GM23248 (cell line): ENCODE measurements at regions not wholly inside any gene's neighbourhood (a gene's known extent, or its start where the extent isn't known, plus 50 kb on each side); places are given as distances from the start of the nearest gene placed in this dataset.

Source experiments
- DNase-seq: peaks from one replicate; pipeline ENCODE4 v3.0.0-alpha.2; 2015
- H2AFZ ChIP-seq: fragments of 200-600 bp; sonication (generic); 2 replicates; pipeline ENCODE4 v1.6.1; 2016; ENCODE audit warnings: antibody characterized with exemption
- H3F3A ChIP-seq: fragments of 200-600 bp; sonication (generic); 2 replicates; pipeline ENCODE4 v1.6.1; 2016; ENCODE audit warnings: mild to moderate bottlenecking, antibody characterized with exemption, mixed run types; ENCODE audit not compliant: insufficient read depth
- H3K27ac ChIP-seq: fragments of 200-600 bp; sonication (generic); 2 replicates; pipeline ENCODE4 v1.5.1; 2016; ENCODE audit warnings: mild to moderate bottlenecking
- H3K27me3 ChIP-seq: fragments of 200-600 bp; sonication (generic); replicated peaks from 2 replicates; pipeline ENCODE4 v1.6.1; 2016; ENCODE audit warnings: mild to moderate bottlenecking; ENCODE audit not compliant: insufficient read depth
- H3K36me3 ChIP-seq: fragments of 200-600 bp; sonication (generic); 2 replicates; pipeline ENCODE4 v1.6.1; 2016; ENCODE audit warnings: low read depth, mild to moderate bottlenecking
- H3K4me1 ChIP-seq: fragments of 200-600 bp; sonication (generic); 2 replicates; pipeline ENCODE4 v1.6.1; 2016; ENCODE audit warnings: mild to moderate bottlenecking; ENCODE audit not compliant: insufficient read depth
- H3K4me2 ChIP-seq: fragments of 200-600 bp; sonication (generic); one replicate; pipeline ENCODE4 v1.6.1; 2016; ENCODE audit warnings: mild to moderate bottlenecking; ENCODE audit not compliant: unreplicated experiment
- H3K4me3 ChIP-seq: fragments of 200-600 bp; sonication (generic); 2 replicates; pipeline ENCODE4 v1.5.1; 2016; ENCODE audit warnings: mild to moderate bottlenecking
- H3K79me2 ChIP-seq: fragments of 200-600 bp; sonication (generic); 2 replicates; pipeline ENCODE4 v1.6.1; 2016; ENCODE audit warnings: mild to moderate bottlenecking; ENCODE audit not compliant: insufficient read depth
- H3K9ac ChIP-seq: fragments of 200-600 bp; sonication (generic); 2 replicates; pipeline ENCODE4 v1.6.1; 2016; ENCODE audit warnings: mild to moderate bottlenecking
- H3K9me2 ChIP-seq: fragments of 200-600 bp; sonication (generic); 2 replicates; pipeline ENCODE4 v1.6.1; 2016; ENCODE audit warnings: mixed run types, mild to moderate bottlenecking, moderate library complexity; ENCODE audit not compliant: insufficient read depth
- H3K9me3 ChIP-seq: fragments of 200-600 bp; sonication (generic); one replicate; pipeline ENCODE4 v1.6.1; 2017; ENCODE audit warnings: low read depth
- H4K20me1 ChIP-seq: fragments of 200-600 bp; sonication (generic); 2 replicates; pipeline ENCODE4 v1.6.0; 2016; ENCODE audit not compliant: insufficient read depth
- EZH2 ChIP-seq: fragments of 200-600 bp; sonication (generic); IDR thresholded peaks from 2 replicates; pipeline ENCODE4 v1.6.1; 2018; ENCODE audit warnings: antibody characterized with exemption, mild to moderate bottlenecking; ENCODE audit not compliant: insufficient read depth, poor library complexity, severe bottlenecking
- EZH2phosphoT487 ChIP-seq: fragments of 200-600 bp; sonication (generic); IDR thresholded peaks from 2 replicates; pipeline ENCODE4 v1.6.1; 2018; ENCODE audit warnings: antibody characterized with exemption, moderate library complexity, mild to moderate bottlenecking, low read depth; ENCODE audit not compliant: insufficient read depth
- WGBS, 2 experiments: methylation state at CpG; one replicate each; pipeline ENCODE4 v1.1.6; 2015 to 2017; ENCODE audit warnings: low lambda C conversion rate in 2 of 2, low coverage in 1 of 2; ENCODE audit errors: missing lambda C conversion rate in 2 of 2; 5-methylcytosine and 5-hydroxymethylcytosine counted together
- in situ Hi-C: fragments of 300-500 bp; cut with MboI; formaldehyde crosslinking; loops from 2 replicates; pipeline ENCODE4 v1.15.0; 2020

DNA sequence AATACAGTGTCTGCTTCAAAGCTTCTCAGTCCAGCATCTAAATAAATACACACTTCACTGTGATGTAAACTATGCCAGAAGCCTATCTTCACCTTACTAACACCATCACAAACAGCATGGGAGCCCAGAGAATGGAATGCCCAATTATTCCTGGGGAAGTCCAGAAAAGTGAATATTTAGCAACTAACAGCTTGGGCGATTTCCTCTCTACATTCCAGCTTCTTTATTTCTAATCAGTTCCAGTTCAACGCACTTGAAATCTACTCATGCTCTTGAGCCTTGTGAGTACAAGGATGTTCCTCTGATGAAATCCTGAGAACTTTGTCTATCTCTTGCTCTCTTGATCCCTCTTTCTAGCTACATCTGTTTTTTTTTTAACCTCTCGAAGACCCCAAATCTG is 100.4 kb upstream of the C9orf72 start:
- H3K9me2 ChIP-seq, result no peaks in the 10 kb centered on the region
- no peak overlapping the region for H3K27ac ChIP-seq
- H3K4me2 ChIP-seq, result no peak overlapping the region
- no peak overlapping the region for H3K4me3 ChIP-seq
- no peaks in the 10 kb centered on the region for H3K9me3 ChIP-seq
- H3K79me2 ChIP-seq, result no peaks in the 10 kb centered on the region
- in situ Hi-C loops, result no loop called here
- H3K27me3 ChIP-seq, result no peaks in the 10 kb centered on the region
- H3F3A ChIP-seq, result no peaks in the 10 kb centered on the region
- no peaks in the 10 kb centered on the region for H3K36me3 ChIP-seq
- WGBS, 2 experiments, result 3 to 8% methylated on average over 3 of the region's 3 CpGs
- no peak overlapping the region for H3K9ac ChIP-seq
- H3K4me1 ChIP-seq, result no peaks in the 10 kb centered on the region
- TF ChIP-seq EZH2, result no peak
- TF ChIP-seq EZH2phosphoT487, result no peak
- DNase-seq, result no peak
- no peak overlapping the region for H2AFZ ChIP-seq
- H4K20me1 ChIP-seq, result no peaks in the 10 kb centered on the region

DNA sequence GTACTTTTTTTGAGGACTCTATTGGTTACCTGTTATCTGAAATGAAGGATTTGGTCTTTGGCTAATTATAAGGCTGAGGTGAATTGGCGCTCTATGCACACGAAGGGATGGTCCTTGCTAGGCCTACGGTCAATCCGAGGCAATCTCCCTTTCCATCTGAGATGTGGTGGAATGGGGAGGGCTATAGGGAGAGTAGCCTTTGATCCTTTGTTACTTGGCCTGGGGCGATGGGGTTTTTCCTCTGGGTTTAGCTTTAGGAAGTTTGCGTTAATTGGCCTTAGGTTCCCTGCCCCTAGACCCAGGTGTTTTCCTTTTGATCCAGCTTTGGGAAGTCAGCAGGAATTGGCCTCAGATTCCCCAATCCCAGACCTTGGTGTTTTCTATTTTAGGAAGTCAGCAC is 102.1 kb upstream of the C9orf72 start:
- Histone ChIP-seq H3K9me2 (no peaks in the 10 kb centered on the region), H3K36me3 (no peaks in the 10 kb centered on the region), H3K79me2 (no peaks in the 10 kb centered on the region), H3K27me3 (no peaks in the 10 kb centered on the region), H2AFZ (no peak overlapping the region), H3F3A (no peaks in the 10 kb centered on the region), H3K27ac (no peak overlapping the region), H3K9me3 (no peaks in the 10 kb centered on the region), H4K20me1 (no peaks in the 10 kb centered on the region), H3K4me3 (no peak overlapping the region), H3K4me1 (no peaks in the 10 kb centered on the region), H3K9ac (no peak overlapping the region), H3K4me2 (no peak overlapping the region)
- TF ChIP-seq EZH2phosphoT487 (no peak), EZH2 (no peak)
- DNase-seq, result no peak
- 49 to 65% methylated on average over 6 of the region's 6 CpGs for WGBS, 2 experiments
- in situ Hi-C loops, result no loop called here

- Histone ChIP-seq H3K4me2 (no peak overlapping the region), H3F3A (no peaks in the 10 kb centered on the region), H3K9me3 (no peaks in the 10 kb centered on the region), H3K9ac (no peak overlapping the region), H3K27ac (no peak overlapping the region), H3K27me3 (no peaks in the 10 kb centered on the region), H3K4me3 (no peak overlapping the region), H3K4me1 (no peaks in the 10 kb centered on the region), H2AFZ (no peak overlapping the region), H4K20me1 (no peaks in the 10 kb centered on the region), H3K36me3 (no peaks in the 10 kb centered on the region), H3K9me2 (no peaks in the 10 kb centered on the region), H3K79me2 (no peaks in the 10 kb centered on the region)
- DNase-seq, result no peak
- in situ Hi-C loops, result no loop called here
- 18 to 20% methylated on average over 2 of the region's 2 CpGs for WGBS, 2 experiments
- TF ChIP-seq EZH2phosphoT487, result no peak
- TF ChIP-seq EZH2, result no peak
Observed at GRCh38 chr9:27676827-27677226, 103.5 kb upstream of the C9orf72 start.

DNA sequence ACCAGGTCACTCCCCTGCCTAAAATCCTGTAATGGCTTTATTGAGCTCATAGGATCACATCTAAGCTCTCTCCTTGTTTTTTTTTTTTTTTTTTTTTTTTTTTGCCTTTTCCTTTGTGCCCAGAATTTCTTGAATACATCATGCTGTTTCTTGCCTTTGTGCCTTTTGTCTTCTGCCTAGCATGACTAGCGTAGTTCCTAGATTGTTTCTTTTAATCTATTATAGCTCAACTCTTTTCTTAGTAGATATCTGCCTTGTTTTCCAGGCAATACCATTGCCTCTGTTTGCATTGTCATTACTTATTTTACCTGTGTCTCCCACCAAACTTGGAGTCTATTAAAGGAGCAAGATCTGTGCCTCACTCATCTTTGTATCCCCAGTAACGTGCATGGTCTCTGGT is 106.1 kb upstream of the C9orf72 start:
- WGBS, 2 experiments, result 20 to 23% methylated on average over 2 of the region's 2 CpGs
- DNase-seq, result no peak

DNA sequence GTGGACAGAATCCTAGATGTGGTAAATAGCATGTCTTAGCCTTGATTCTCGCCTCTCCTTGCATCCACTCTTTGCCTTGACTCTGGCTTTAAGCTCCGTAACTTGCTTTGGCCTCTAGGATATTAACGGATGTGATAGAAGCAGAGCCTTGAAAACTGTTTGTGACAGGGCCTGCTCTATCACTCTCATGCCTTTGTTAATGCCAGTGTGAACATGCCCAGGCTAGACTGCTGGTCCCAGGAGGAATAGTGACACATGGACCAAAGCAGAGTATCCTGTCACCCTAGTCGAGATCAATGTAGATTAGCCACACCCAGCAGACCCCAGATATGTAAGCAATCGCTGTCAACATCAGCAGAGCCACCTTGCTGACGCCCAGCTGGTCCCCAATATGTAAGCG is 109.9 kb upstream of the C9orf72 start:
- no peak overlapping the region for H3K4me2 ChIP-seq
- H3K9ac ChIP-seq, result no peak overlapping the region
- no peak for DNase-seq
- no peak for TF ChIP-seq EZH2
- TF ChIP-seq EZH2phosphoT487, result no peak
- H4K20me1 ChIP-seq, result no peaks in the 10 kb centered on the region
- H3K9me2 ChIP-seq, result no peaks in the 10 kb centered on the region
- WGBS, 2 experiments, result 43 to 45% methylated on average over 7 of the region's 7 CpGs
- H3K9me3 ChIP-seq, result no peaks in the 10 kb centered on the region
- H3F3A ChIP-seq, result no peaks in the 10 kb centered on the region
- H3K79me2 ChIP-seq, result no peaks in the 10 kb centered on the region
- no peak overlapping the region for H2AFZ ChIP-seq
- in situ Hi-C loops, result no loop called here
- H3K4me3 ChIP-seq, result no peak overlapping the region
- H3K27ac ChIP-seq, result no peak overlapping the region
- no peaks in the 10 kb centered on the region for H3K27me3 ChIP-seq
- H3K4me1 ChIP-seq, result no peaks in the 10 kb centered on the region
- no peaks in the 10 kb centered on the region for H3K36me3 ChIP-seq

More for the DNA sequence above, 106.1 kb upstream of the C9orf72 start:
- Histone ChIP-seq H3K27ac (no peak overlapping the region), H3K9me3 (no peaks in the 10 kb centered on the region), H3K9ac (no peak overlapping the region), H3K79me2 (no peaks in the 10 kb centered on the region), H3F3A (no peaks in the 10 kb centered on the region), H2AFZ (no peak overlapping the region), H3K27me3 (no peaks in the 10 kb centered on the region), H3K4me3 (no peak overlapping the region), H3K4me1 (no peaks in the 10 kb centered on the region), H3K9me2 (no peaks in the 10 kb centered on the region), H3K4me2 (no peak overlapping the region), H4K20me1 (no peaks in the 10 kb centered on the region), H3K36me3 (no peaks in the 10 kb centered on the region)
- in situ Hi-C loops, result no loop called here
- TF ChIP-seq EZH2 (no peak), EZH2phosphoT487 (no peak)
